HG03521 (cell line): ENCODE measurements at regions not wholly inside any gene's neighbourhood (a gene's known extent, or its start where the extent isn't known, plus 50 kb on each side); places are given as distances from the start of the nearest gene placed in this dataset.
A peak's percentile ranks its signal among the peaks of the same experiment; 100 is the strongest.

Source experiments
- ATAC-seq: cut with Tn5 transposase; IDR thresholded peaks from one replicate; pipeline ENCODE4 v1.9.1; 2021; ENCODE audit warnings: mild to moderate bottlenecking, moderate library complexity; ENCODE audit not compliant: unreplicated experiment

DNA sequence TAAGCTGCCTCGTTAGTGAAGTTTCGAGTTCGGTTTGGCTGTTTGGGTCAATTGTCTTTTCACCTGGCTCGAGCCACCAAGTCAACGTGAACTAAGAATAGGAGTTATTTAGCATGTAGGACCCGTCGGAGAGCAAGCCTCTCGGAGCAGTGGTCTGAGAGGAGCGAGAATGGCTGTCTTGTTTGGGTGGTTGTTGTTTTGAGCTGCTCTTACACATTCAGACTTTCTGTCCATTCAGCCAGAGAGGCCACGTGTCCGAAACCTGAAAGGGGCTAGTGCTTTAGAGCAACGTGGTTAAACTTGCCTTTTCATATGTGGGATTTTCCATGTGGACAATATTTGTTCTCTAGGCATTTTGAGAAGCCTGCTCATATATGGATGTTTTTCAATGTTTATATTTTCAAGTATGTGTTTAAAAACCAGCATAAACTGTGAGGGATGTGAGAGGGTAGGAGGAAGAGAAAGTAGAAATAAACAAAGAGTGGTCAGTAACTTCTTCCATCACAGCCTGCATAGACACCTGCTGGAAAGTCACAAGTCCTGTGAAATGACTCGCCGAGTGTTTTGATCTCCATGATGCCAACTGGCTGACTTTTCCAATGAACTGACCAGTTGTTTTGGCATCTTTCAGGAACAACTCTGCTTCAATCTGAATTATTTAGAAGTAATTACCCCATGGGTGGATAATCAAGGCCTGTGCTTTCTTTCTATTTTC is 221.0 kb downstream of the ASCL1 start:
- no peak for ATAC-seq

DNA sequence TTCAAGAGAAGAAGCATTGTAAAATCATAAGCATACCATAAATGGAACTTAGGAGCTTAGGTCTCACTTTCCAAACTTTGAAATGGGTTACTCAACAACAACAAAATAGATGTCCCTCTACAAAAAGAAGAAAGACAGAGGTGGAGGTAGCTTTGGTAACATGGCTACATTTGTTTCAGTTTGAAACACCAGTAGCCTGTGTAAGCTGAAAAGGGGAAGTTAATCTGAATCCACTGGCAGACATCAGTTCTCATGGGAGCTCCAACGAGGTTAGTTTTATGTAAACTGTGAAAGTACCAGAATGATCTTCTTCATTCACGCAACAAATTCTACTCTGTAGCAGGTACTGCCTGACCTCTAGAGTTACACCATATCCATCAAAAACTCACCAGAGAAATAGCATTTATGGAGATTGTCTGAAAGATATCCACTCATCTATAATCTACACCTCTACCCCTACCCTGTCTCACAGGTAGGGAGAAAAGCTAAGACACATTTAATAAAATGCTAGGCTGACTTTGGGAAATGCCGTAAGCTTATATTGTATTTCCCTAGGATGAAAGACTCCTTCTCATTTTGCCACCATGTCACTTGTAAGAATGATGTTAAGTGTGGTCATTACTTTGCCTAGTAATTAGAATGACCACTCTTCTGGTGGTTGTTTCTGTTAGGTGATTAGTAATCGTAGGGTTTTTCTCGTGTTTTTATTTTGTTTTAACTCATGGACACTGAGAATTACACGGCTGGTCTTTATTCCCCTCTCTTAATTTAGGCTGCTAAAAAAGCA is 224.1 kb downstream of the ASCL1 start:
- peak; percentile 96 for ATAC-seq

DNA sequence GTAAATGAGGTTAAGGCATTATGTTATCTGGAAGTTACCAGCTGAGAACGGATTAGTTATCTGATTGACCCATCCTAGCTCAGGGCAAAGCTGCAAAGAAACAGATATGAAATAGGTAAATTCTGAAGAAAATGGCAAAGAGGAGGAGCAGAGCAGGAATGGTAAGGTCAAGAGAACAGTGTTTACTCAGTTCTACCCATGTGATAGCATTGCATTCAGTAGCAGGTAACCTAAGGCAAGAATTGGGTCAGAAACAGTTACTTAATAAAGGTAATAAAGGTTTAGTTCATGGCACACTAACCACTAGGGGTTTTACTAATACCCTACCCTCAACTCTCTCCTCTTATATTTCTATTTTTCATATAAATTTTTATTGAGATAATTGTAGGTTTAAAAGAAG is 224.8 kb downstream of the ASCL1 start:
- no peak for ATAC-seq

DNA sequence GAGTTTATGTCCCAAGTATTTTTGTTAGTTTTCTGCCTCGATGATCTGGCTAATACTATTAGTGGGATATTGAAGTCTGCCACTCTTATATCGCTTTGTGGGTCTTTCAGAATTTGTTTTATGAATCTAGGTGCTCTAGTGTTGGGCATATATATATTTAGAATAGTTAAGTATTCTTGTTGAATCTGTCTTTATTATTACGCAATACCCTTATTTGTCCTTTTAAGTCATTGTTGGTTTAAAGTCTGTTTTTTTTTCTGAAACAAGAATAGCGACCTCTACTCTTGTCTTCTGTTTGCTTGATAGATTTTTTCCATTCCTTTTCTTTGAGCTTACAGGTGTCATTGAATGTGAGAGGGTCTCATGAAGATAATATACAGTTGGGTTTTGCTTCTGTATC is 239.0 kb downstream of the ASCL1 start:
- ATAC-seq = no peak

DNA sequence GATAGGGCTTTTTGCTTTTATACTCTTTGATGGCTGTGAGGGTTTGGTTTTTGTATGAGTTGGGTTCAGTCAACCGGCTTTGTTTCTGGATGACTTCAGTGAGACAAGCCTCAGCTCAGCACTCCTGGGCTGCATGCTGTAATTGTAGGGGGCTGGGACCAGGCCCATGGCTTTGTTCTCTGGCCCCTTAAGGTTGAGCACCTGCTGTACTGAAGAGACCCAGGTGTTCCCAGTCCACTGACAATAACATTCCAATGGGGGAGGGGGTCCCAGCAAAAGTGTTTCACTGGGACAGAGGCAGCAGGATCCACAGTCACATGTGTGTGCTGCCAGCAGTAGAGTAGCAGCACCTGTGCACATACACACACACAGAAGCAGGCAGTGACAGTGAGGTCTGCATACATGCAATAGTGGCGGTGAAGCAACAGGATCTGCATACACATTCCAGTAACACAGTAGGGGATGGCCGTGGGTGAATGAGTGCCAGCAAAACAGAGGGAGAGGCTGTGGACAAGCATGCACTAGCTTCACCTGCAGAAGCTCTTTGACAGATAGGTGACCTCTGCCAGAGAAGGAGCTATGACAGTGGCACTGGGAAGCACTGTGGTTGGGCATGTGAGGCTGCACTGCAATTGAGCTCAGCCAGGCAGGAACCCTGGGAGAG is 240.4 kb downstream of the ASCL1 start:
- no peak for ATAC-seq

DNA sequence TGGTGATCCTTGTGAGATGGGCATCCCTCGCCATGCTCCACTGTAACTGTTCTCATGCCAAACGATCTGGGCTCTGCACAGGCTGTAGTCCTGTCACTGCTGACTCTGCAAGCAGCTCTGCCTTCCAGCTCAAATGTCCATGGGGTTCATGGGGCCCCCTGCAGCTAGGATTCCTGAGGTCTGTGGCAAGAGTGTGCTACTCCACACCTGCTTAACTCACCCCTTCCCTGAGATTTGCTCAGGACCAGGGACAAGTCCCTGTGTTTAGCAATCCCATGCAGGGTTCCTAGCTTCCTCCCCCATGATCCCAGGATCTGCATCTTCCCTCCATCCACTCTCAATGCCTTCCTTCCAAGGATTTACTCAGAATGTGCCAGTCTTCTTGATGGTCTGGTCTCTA is 241.0 kb downstream of the ASCL1 start:
- ATAC-seq = no peak

DNA sequence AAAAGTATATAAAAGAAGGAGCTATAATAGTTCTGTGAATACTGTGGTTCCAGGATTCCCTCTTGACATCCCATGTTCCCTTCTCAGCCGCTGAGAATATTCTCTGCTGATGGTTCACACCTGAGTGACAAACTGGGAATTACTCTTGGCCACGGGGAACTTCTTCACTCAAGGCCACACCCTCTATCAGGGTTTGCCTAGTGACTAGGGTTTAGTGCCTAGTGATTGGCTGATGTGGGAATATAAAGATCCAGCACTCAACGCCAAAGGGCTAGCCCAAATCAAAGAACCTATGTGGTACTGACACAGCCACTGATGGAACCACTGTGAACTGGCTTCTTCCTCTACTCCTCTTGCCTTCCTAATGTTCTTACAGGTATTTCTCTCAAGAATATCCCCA is 248.4 kb downstream of the ASCL1 start:
- no peak for ATAC-seq

DNA sequence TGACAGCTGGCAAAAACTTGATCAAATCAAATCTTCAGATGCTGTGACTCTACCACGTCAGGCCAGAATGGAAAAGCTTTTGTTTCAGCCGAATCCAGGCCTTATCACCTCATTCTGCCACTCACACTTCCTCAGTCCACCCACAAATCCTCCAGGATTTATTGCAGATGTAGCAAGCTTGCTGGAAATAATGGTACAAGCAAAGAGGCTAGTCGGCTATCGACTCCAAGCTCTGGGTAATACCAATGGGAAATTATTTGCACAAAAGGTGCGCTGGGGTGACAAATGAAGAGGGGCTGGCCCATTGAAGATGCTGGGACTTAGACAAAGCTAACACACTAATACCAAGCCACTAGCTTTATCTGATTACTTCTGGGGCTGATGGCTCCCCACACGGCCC is 250.5 kb downstream of the ASCL1 start:
- ATAC-seq = no peak

DNA sequence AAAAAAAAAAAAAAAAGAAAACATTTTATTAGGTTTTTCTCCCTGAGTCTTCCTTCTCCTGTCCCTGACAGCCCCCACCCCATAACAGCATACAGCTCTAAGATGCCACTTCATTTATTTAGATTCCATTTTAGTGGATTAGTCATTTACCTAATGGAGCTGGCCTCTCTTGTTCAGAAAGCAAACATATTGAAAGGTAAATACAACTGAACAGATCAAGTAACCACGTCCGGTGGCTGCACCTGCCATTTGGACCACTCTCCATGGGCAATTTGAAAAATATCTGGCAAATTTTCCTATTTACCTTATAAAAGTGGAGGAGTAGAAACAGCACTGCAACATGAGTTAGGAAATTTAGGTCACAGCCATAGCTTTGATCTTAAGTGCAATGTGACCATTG is 254.6 kb downstream of the C12orf42 start:
- ATAC-seq = no peak

DNA sequence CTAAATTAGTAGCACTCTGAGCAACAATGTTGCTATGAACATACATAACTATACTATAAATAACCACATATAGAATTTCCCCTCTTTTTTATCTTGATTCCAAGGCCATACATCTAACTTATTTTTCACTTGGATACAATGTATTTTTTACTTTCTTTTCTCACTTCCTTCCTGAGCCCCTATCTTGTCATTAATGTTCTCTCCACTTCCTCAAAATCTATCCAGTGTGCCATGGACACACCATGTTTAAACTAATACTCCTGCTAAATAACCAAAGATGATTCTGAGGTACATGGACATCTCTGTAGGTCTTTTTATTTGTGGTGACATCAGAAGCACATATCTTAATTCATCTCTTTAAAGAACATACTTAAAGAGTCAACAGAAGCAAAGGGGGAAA is 251.2 kb downstream of the C12orf42 start:
- ATAC-seq = no peak

DNA sequence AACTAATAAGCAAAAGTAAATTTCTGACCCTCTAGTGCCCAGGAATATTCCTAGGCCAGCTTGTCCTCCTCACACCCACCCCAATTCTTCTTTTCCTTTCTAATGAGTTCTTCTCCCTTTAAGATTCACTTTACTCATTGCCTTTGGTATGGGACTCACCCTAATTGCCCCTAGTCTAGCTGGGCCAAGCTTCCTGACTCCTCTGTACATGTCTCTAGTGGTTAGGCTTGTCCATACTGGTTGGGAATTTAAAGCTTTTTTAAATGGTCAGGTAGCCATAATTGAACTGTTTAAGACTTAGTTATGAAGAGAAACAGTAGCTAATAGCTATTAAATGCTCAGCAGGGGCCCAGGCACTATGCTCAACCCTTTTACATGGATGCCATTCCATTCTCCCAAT is 248.2 kb downstream of the C12orf42 start:
- no peak for ATAC-seq

DNA sequence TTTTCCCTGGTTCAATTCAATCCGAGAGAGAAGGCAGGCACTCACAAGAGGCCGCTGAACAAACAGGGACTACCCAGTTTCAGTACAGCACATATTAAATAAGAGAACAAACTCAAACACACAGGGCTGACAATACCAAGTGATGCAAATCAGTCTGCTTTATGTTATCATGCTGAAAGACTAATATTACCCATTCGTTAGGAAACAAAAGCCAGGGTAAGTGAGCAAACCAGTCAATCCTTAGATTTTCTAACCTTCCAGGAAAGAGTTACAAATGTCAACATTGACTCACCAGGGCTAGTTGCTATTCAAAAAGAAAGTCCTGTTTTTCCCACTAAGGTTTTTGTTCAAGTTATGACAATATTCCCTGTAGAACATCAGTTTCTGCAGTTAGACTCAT is 246.2 kb downstream of the C12orf42 start:
- ATAC-seq = no peak

DNA sequence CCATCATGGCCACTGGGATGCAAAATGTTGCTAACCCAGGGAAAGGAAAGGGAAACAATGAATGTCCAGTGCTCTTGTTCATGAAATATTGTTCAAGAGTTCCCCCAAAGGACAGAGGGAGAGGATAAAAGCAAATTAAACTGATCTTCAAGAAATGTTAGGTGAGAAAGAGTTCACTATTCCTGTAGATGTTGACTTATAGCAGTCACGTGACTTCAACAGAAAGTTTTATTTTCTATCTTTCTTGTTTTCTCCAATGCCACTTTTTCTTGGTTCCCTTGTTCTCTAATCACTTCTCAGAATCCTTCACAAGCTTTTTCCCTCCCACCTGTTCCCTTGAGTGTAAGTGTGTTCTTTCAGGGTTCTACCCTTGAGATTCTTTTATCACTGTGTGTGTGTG is 245.3 kb downstream of the C12orf42 start:
- ATAC-seq = no peak
